H1 (cell line): ENCODE measurements at regions not wholly inside any gene's neighbourhood (a gene's known extent, or its start where the extent isn't known, plus 50 kb on each side); places are given as distances from the start of the nearest gene placed in this dataset.

Experiments used
- CTCF ChIA-PET: fragments of 300-600 bp; sonication (Branson Sonifier 250); formaldehyde crosslinking; loops from one replicate; lab custom pipeline; 2021; ENCODE audit not compliant: partially characterized antibody; lab: Charles Lee
- POLR2A ChIA-PET: fragments of 300-600 bp; sonication (Branson Sonifier 250); formaldehyde crosslinking; loops from one replicate; lab custom pipeline; 2021; ENCODE audit warnings: inconsistent platforms; ENCODE audit not compliant: partially characterized antibody; lab: Charles Lee
- DNase-seq, 2 experiments: peaks; one replicate each; pipeline versions ENCODE4 v3.0.0 to v3.0.0-alpha.2; 2010 to 2022; ENCODE audit warnings: low spot score in 2 of 2, low read depth in 1 of 2, mixed read lengths in 1 of 2
- FAIRE-seq: peaks from 2 replicates; lab custom pipeline; 2011; peaks lifted over from hg19 to GRCh38; lab: Jason Lieb, UNC
- H2AFZ ChIP-seq: 2 replicates; pipeline ENCODE4 v1.8.1; 2012; ENCODE audit warnings: low read length, inconsistent platforms
- H2AK5ac ChIP-seq: 2 replicates; pipeline ENCODE4 v1.6.1; 2013; ENCODE audit warnings: low read depth, low read length
- H2BK120ac ChIP-seq: replicated peaks from 2 replicates; pipeline ENCODE3; 2013; ENCODE audit warnings: low read depth, low read length, inconsistent platforms
- H2BK12ac ChIP-seq: 2 replicates; pipeline ENCODE4 v1.6.1; 2013; ENCODE audit warnings: low read depth, low read length
- H2BK15ac ChIP-seq: 2 replicates; pipeline ENCODE4 v1.6.1; 2013; ENCODE audit warnings: low read length
- H2BK20ac ChIP-seq: 2 replicates; pipeline ENCODE4 v1.6.1; 2013; ENCODE audit warnings: low read length
- H2BK5ac ChIP-seq: 2 replicates; pipeline ENCODE4 v1.6.1; 2013; ENCODE audit warnings: low read depth, low read length
- H3K14ac ChIP-seq: 2 replicates; pipeline ENCODE4 v1.6.1; 2013; ENCODE audit warnings: inconsistent platforms; ENCODE audit not compliant: insufficient read length
- H3K18ac ChIP-seq: 2 replicates; pipeline ENCODE4 v1.6.1; 2013; ENCODE audit warnings: low read length; ENCODE audit errors: extremely low read depth
- H3K23ac ChIP-seq: 2 replicates; pipeline ENCODE4 v1.6.1; 2013; ENCODE audit warnings: inconsistent platforms; ENCODE audit not compliant: insufficient read length
- H3K23me2 ChIP-seq: 2 replicates; pipeline ENCODE4 v1.6.1; 2013; ENCODE audit warnings: low read depth, low read length
- H3K27ac ChIP-seq: 2 replicates; pipeline ENCODE4 v1.6.1; 2011; ENCODE audit warnings: low read depth, low read length, inconsistent platforms
- H3K27me3 ChIP-seq, 4 experiments: replicated peaks in 1 of 4; 1 replicate in 1 of 4; 2 replicates in 3 of 4; pipeline versions ENCODE4 v1.6.1 to v1.8.1; 2011 to 2013; ENCODE audit warnings: low read length in 3 of 4, mild to moderate bottlenecking in 3 of 4, inconsistent platforms in 2 of 4, mixed read lengths in 2 of 4, moderate library complexity in 1 of 4; ENCODE audit not compliant: control insufficient read depth in 3 of 4, insufficient read depth in 3 of 4; ENCODE audit errors: extremely low read depth in 1 of 4
- H3K36me3 ChIP-seq, 4 experiments: 2 replicates each; pipeline versions ENCODE4 v1.6.1 to v1.8.1; 2011 to 2013; ENCODE audit warnings: mild to moderate bottlenecking in 4 of 4, low read length in 3 of 4, moderate library complexity in 2 of 4, control low read depth in 1 of 4, inconsistent platforms in 1 of 4; ENCODE audit not compliant: insufficient read depth in 4 of 4, control insufficient read depth in 2 of 4
- H3K4ac ChIP-seq: replicated peaks from 2 replicates; pipeline ENCODE3; 2013; ENCODE audit warnings: low read length, low read depth, mixed read lengths, inconsistent platforms; ENCODE audit not compliant: insufficient read length
- H3K4me1 ChIP-seq, 4 experiments: replicated peaks in 1 of 4; 1 replicate in 1 of 4; 2 replicates in 3 of 4; pipeline versions ENCODE4 v1.6.1 to v1.8.1; 2011 to 2013; ENCODE audit warnings: low read length in 3 of 4, inconsistent platforms in 2 of 4, mixed read lengths in 1 of 4; ENCODE audit not compliant: insufficient read depth in 4 of 4, control insufficient read depth in 3 of 4
- H3K4me2 ChIP-seq, 2 experiments: 2 replicates each; pipeline versions ENCODE4 v1.6.1 to v1.8.1; 2011 to 2013; ENCODE audit warnings: low read depth in 2 of 2, low read length in 2 of 2, control low read depth in 1 of 2, inconsistent platforms in 1 of 2, mild to moderate bottlenecking in 1 of 2; ENCODE audit not compliant: insufficient read depth in 1 of 2
- H3K4me3 ChIP-seq, 4 experiments: fragments of 200-600, 300-600 bp in 1 of 4; sonication (generic), shearing (Covaris generic), sonication (Bioruptor Twin) in 1 of 4; 2 replicates each; pipeline versions ENCODE4 v1.5.1 to v1.8.1; 2011 to 2016; ENCODE audit warnings: low read length in 4 of 4, low read depth in 3 of 4, control low read depth in 2 of 4, inconsistent platforms in 2 of 4, mild to moderate bottlenecking in 2 of 4, mixed read lengths in 1 of 4, moderate library complexity in 1 of 4; ENCODE audit not compliant: insufficient read depth in 2 of 4; ENCODE audit errors: extremely low read depth in 1 of 4
- H3K56ac ChIP-seq: replicated peaks from 2 replicates; pipeline ENCODE3; 2013; ENCODE audit warnings: low read depth, mild to moderate bottlenecking, mixed read lengths, low read length, inconsistent platforms; ENCODE audit not compliant: insufficient read length
- H3K79me1 ChIP-seq: 2 replicates; pipeline ENCODE4 v1.6.1; 2013; ENCODE audit warnings: low read depth, low read length, control low read depth
- H3K79me2 ChIP-seq, 2 experiments: 2 replicates each; pipeline versions ENCODE4 v1.6.1 to v1.8.1; 2012 to 2013; ENCODE audit warnings: low read length in 2 of 2, mild to moderate bottlenecking in 2 of 2, inconsistent platforms in 1 of 2; ENCODE audit not compliant: insufficient read depth in 2 of 2, control insufficient read depth in 1 of 2
- H3K9ac ChIP-seq, 4 experiments: replicated peaks in 1 of 4; 1 replicate in 1 of 4; 2 replicates in 3 of 4; pipeline versions ENCODE4 v1.6.1 to v1.8.1; 2011 to 2013; ENCODE audit warnings: low read depth in 3 of 4, low read length in 3 of 4, control low read depth in 2 of 4, mild to moderate bottlenecking in 2 of 4, moderate library complexity in 2 of 4, inconsistent platforms in 1 of 4; ENCODE audit errors: extremely low read depth in 1 of 4
- H3K9me3 ChIP-seq, 2 experiments: 2 replicates each; pipeline versions ENCODE4 v1.6.1 to v1.8.1; 2012 to 2013; ENCODE audit warnings: mild to moderate bottlenecking in 2 of 2, moderate library complexity in 2 of 2, control low read depth in 1 of 2, inconsistent platforms in 1 of 2, low read depth in 1 of 2, low read length in 1 of 2, mixed read lengths in 1 of 2; ENCODE audit not compliant: insufficient read depth in 2 of 2
- H4K20me1 ChIP-seq, 2 experiments: replicated peaks in 1 of 2; 2 replicates each; pipeline versions ENCODE3 to v1.8.1; 2011 to 2013; ENCODE audit warnings: inconsistent platforms in 2 of 2, low read length in 2 of 2, mild to moderate bottlenecking in 1 of 2; ENCODE audit not compliant: insufficient read depth in 2 of 2, control insufficient read depth in 1 of 2
- H4K5ac ChIP-seq: 2 replicates; pipeline ENCODE4 v1.6.1; 2013; ENCODE audit warnings: low read length, low read depth, mixed read lengths, inconsistent platforms; ENCODE audit not compliant: insufficient read length
- H4K8ac ChIP-seq: 2 replicates; pipeline ENCODE4 v1.8.0; 2013; ENCODE audit warnings: mild to moderate bottlenecking, moderate library complexity, low read length, inconsistent platforms; ENCODE audit not compliant: insufficient read depth; ENCODE audit errors: extremely low read depth
- H4K91ac ChIP-seq: replicated peaks from 2 replicates; pipeline ENCODE3; 2013; ENCODE audit warnings: low read length, mixed read lengths, inconsistent platforms; ENCODE audit not compliant: insufficient read length
- RAD21 ChIP-seq, 2 experiments: IDR thresholded peaks in 1 of 2; conservative IDR thresholded peaks in 1 of 2; 2 replicates each; pipeline ENCODE4 v1.6.1; 2011; ENCODE audit warnings: low read depth in 2 of 2, low read length in 2 of 2, improper control_type of control experiment in 1 of 2, inconsistent platforms in 1 of 2, mild to moderate bottlenecking in 1 of 2, moderate library complexity in 1 of 2
- RXRA ChIP-seq: IDR thresholded peaks from 2 replicates; pipeline ENCODE4 v1.6.1; 2011; ENCODE audit warnings: low read depth, mild to moderate bottlenecking, low read length, moderate library complexity; ENCODE audit not compliant: insufficient read depth
- WGBS, 2 experiments: shearing (Covaris generic) in 1 of 2; methylation state at CpG; one replicate each; pipeline versions ENCODE4 v1.1.6 to v1.1.7; 2013 to 2015; ENCODE audit warnings: low lambda C conversion rate in 2 of 2, mixed read lengths in 2 of 2, inconsistent platforms in 1 of 2, low coverage in 1 of 2, missing lambda C conversion rate in 1 of 2; ENCODE audit not compliant: insufficient replicate concordance in 2 of 2, insufficient coverage in 1 of 2, insufficient read length in 1 of 2; ENCODE audit errors: extremely low coverage in 1 of 2, missing lambda C conversion rate in 1 of 2; 5-methylcytosine and 5-hydroxymethylcytosine counted together

DNA sequence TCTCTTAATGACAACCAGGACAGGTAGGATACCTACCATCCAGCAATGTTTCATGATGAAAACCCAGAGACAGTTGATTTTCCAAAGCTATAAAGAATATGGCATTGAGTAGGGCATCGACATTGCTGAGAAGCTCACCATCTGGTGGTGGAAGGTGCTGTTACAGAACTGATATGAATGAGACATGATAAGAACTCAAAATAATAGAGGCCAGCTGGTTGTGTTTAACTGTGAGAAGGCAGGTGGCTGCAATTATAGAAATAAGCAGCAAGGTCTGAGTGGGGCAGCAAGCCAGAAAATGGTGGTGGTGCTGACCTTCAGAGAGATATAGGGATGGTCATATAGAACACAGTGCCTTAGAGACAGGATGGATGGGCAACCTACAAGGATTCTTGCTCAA lies 449.7 kb downstream of the BTG1 start:
- H2BK20ac ChIP-seq: no peak overlapping the region
- H3K4ac ChIP-seq: no peak overlapping the region
- no peaks in the 10 kb centered on the region for H3K79me1 ChIP-seq
- POLR2A ChIA-PET: no interaction called here
- no peak overlapping the region for H3K27ac ChIP-seq
- FAIRE-seq (no peak), DNase-seq (no peak)
- H3K9ac ChIP-seq: no peak overlapping the region
- no peak overlapping the region for H3K4me3 ChIP-seq
- H3K4me1 ChIP-seq: no peaks in the 10 kb centered on the region
- no peaks in the 10 kb centered on the region for H3K36me3 ChIP-seq
- H4K8ac ChIP-seq: no peak overlapping the region
- H4K20me1 ChIP-seq: no peaks in the 10 kb centered on the region
- no peaks in the 10 kb centered on the region for H3K79me2 ChIP-seq
- H2BK5ac ChIP-seq: no peak overlapping the region
- CTCF ChIA-PET: interaction anchor here (0.5 kb wide), 1 partner anchor 41 kb away, joined by 3 read pairs; no protein-coding TSS in a partner anchor
- no peak overlapping the region for H2BK120ac ChIP-seq
- H2BK15ac ChIP-seq: no peak overlapping the region
- H4K5ac ChIP-seq: no peak overlapping the region
- H3K9me3 ChIP-seq: no peaks in the 10 kb centered on the region
- H3K23ac ChIP-seq: no peak overlapping the region
- H3K18ac ChIP-seq: no peak overlapping the region
- no peaks in the 10 kb centered on the region; the same call in 1 of the 2 replicates for H3K23me2 ChIP-seq
- H3K27me3 ChIP-seq: no peaks in the 10 kb centered on the region; a peak in 1 of 7 replicates
- 85% methylated on average over 1 of the region's 1 CpG; no CpG with 5 or more reads in 1 of the 2 experiments for WGBS, 2 experiments
- H2AK5ac ChIP-seq: no peak overlapping the region
- no peak overlapping the region for H3K14ac ChIP-seq
- no peak overlapping the region for H2AFZ ChIP-seq
- H2BK12ac ChIP-seq: no peak overlapping the region
- H4K91ac ChIP-seq: no peak overlapping the region
- H3K56ac ChIP-seq: no peak overlapping the region
- no peak overlapping the region for H3K4me2 ChIP-seq
- peak in 1 of 2 experiments; percentile 7; a peak in 1 of 4 replicates for TF ChIP-seq RAD21 (IDR thresholded peaks at IDR 0.05 in 1 of 2, conservative IDR thresholded peaks at IDR 0.05 in 1 of 2; ENCODE audit: low read depth in 2 of 2, low read length in 2 of 2)
- no peak for TF ChIP-seq RXRA
- TF ChIP-seq, all 59 proteins: peak for 1
